Right renal cortex interstitium (tissue), 3 donors: ENCODE measurements at regions not wholly inside any gene's neighbourhood (a gene's known extent, or its start where the extent isn't known, plus 50 kb on each side); places are given as distances from the start of the nearest gene placed in this dataset.
"Not testable (repeated sequence)": the region's sequence is repeated elsewhere in the genome, so short reads cannot be mapped to it uniquely, and the experiment has no call there.

Source experiments
- DNase-seq, 3 donors: peaks; one replicate each; pipeline ENCODE4 v3.0.0-alpha.2; 2013; ENCODE audit warnings: low read depth in 3 of 3, low spot score in 2 of 3

DNA sequence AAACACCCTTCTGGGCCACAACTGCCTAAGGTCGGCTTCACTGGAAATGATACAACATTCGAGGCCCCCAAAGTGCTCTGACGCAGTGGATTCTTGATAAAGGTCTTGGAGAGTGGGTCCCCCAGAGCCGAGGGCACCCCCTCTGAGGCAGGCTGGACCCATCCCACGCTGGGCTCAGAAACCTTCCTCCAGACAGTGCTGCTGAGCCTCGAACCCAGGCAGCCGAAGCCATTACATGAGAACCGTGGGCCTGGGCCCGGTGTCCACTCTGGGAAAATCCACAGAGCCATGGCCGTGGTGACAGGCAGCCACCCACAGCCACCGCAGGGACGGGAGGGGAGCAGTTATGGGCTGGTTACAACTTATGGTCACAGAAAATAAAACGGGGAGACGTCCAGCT lies 81.4 kb upstream of the ID2 start:
- no peak for DNase-seq

- no peak for DNase-seq
Observed at GRCh38 chr2:8602809-8603208, 79.0 kb upstream of the ID2 start.

GRCh38 chr2:8603356-8603755 lies 78.5 kb upstream of the ID2 start:
- DNase-seq = not testable (repeated sequence)

GRCh38 chr2:8604262-8604661 lies 77.6 kb upstream of the ID2 start:
- DNase-seq = no peak

DNA sequence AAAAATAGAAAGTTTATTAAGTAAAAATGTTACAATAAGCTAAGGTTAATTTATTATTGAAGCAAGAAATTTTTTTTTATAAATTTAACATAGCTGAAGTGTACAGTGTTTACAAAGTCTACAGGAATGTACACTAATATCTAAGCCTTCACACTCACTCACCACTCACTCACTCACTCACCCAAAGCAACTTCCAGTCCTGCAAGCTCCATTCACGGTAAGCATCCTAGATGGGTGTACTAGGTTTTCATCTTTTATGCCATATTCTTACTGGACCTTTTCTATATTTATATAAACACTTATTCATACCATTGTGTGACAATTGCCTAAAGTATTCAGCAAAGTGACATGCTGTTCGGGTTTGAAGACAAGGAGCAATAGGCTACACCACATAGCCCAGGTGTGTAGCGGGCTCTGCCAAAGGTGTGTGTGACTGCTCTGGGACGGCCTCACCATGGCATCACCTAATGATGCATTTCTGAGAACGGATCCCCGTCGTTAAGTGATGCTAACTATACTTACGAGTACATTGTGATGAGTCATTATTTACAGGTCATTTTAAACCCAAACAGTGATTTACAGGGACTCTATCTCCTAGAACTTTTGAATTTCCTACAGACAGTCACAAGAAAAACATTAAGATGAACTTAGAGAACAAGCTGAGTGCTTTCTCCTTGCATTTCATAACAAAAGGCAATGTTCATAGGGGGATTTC lies 76.3 kb upstream of the ID2 start:
- DNase-seq = no peak

GRCh38 chr2:8606226-8606625 lies 75.6 kb upstream of the ID2 start:
- no peak for DNase-seq

DNA sequence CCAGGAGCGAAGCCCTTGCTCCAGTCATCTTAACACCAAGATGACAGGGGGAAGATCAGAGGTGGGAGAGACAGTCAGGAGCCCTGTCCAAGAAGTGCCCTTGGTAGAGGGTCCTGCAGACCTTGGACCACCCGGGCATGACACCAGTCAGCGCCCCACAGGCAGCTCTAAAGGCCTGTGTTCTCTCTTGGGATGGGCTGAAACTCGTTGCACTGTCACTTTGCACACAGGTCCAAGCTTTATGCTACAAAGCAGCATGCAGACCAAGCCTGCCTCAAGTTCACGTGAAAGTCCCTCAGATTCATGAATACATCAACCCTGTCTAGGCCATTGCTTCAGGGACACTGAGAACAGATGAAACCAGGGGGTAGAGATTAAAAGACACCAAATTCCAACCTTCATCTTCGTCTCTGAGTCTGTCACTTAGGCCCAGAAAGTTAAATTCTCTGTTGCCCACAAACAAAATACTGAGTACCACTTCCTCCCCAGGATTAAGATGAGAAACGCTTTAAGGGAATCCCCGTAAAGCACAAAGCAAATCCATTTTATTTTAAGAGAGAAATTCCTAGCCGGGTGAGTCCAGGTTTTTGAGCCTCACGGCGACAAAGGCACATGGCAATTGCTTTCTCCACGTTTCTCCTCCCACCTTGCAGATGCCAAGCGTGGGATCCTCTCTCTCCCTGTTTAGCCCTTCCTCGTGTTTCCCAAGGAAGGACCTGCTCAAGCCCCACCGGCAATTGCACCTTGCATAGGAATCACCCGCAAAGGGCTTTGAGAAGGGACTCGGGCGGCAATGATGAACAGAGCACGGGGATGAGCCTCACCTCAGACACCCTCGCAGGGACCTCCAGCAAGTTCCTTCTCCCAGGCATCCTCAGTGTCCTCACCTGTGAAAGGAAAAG lies 75.0 kb upstream of the ID2 start:
- DNase-seq = no peak

DNA sequence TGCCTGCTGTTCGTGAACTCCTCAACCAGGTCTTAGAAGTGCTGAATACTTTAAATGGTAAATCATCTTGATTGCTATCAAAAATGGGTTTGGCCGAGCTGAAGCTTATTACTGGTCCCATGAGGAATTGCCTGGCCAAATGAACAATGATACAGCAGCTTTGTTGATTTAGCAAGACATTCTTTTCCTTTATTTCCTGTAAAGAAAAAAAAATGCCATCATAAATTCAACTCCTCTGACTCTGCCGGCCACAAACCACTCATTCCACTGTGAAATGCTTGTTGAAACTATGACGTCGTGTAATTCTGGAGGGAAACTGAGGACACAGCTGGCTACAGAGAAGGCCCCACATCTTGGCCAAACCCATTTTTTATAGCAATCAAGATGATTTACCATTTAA lies 74.2 kb upstream of the ID2 start:
- DNase-seq = no peak

GRCh38 chr2:8608411-8608954 lies 73.4 kb upstream of the ID2 start:
- DNase-seq = no peak

GRCh38 chr2:8609357-8609811 lies 72.5 kb upstream of the ID2 start:
- DNase-seq = no peak

- DNase-seq = not testable (repeated sequence)
Observed at GRCh38 chr2:8610775-8611174, 71.1 kb upstream of the ID2 start.

DNA sequence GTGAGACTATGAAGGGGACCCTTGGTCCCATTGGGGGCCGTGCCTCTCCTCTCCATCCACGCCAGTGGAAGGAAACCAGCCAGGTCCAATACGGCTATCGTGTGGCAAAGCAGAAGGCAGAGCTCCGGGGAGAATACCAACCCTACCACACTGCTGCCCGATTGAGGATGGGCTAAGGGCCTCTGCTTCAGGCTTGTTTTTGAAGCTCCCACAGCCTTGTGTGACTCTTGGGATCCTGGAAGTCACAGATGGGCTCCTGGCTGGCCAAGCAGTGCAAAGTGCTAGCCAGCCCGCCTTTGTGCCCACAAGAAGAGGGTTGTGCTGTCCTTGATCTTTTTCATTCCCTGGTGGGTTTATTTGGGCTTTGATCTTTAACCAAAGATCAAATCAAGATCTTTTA lies 70.6 kb upstream of the ID2 start:
- DNase-seq = no peak

DNA sequence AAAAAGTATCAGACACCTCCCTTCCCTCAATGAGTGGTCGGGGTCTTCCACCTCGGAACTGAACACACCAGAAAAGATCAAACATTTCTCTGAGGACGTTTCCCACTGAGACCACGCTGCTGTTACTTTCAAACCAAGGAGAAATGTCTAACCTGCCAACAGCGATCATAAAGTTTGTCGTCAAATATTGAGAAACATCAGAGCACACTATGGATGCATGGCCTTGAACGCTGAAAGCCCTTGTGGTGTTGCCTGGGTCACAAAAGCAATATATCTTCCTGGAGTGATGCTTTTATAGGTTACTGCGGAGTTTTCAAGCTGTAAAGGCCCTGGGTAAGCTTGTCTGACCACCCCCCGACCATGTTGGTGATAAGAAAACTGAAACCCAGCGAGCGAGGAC lies 70.2 kb upstream of the ID2 start:
- no peak for DNase-seq

DNA sequence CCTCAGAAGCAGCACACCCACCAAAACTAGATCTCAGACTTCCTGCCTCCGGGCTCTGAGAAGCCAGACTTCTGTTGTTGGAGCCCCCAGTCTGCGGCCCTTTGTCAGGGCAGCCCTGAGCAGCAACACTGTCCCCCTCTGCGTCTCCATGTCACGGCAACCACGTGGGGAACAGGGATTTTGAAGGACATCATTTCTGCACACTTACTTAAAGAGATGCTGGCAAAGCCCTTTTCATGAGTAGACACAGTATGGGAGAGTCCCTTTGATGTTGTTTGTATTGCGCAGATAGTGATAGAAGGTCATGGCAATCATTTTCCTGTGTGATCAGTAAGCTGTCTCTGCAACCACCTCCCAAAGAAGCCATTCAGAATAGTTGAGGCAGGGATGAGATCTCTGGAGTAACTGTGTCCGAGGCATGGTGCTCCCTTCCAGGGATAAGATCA lies 69.1 kb upstream of the ID2 start:
- DNase-seq = no peak

DNA sequence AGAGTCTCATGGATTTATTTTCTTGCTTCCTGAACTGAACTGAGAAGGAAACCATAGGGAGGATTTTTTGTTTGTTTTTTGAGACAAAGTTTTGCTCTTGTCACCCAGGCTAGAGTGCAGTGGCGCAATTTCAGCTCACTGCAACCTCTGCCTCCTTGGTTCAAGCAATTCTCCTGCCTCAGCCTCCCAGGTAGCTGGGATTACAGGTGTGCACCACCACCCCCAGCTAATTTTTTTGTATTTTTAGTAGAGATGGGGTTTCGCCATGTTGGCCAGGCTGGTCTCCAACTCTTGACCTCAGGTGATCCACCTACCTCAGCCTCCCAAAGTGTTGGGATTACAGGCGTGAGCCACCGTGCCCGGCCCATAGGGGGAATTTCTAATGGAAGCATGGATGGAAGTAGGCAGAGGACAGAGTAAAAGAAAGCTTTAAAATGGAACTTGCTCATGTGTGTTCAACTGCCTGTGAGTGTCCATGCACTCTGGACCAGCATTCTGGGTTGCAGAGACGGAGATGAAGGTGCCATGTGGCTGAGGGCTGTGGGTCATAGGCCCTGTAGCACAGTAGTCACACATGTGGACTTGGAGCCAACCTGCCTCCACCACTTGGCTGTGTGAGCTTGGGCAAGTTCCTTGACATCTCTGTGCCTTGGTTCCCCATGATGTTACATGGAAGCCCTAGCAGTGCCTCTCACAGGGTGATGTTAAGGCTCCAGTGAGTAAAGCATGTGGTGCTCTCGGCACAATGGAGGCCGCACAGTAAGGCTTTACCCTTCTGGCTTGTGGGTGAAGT lies 68.5 kb upstream of the ID2 start:
- not testable (repeated sequence) for DNase-seq

- no peak for DNase-seq
Observed at GRCh38 chr2:8614646-8615045, 67.2 kb upstream of the ID2 start.

- no peak for DNase-seq
Observed at GRCh38 chr2:8615252-8615575, 66.6 kb upstream of the ID2 start.

DNA sequence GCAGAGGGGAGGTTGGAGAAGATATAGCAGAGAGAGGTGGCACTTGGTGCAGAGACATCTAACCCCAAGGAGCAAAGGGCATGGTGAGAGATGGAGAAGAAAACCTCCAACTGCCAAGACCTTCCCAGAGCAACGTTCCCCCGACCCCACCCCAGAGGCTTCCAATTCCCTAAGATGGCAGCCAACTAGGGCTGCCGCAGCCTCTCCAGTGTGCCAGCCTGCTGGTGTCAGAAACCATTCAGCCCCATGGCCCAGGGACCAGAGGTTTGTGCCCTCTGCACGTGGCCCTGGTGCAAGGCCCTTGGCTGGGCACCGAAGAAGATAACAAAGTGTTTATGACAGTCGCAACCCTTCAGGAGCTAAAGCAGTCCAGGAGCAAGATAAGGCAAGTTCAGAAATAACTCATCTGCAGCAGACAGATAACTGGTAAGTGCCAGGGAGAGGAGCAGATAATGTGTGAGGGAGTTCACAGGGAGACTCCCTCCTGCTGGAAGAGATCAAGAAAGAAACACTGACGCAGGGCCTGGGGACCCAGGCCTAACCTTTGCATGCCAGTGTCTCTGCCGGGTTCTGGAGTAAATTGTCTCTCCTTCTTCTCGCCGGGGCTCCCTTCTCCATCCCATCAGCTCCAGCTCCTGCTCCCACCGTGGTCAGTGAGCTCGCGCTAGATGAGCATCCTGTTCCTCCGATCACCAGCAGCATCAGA lies 66.1 kb upstream of the ID2 start:
- DNase-seq = no peak

DNA sequence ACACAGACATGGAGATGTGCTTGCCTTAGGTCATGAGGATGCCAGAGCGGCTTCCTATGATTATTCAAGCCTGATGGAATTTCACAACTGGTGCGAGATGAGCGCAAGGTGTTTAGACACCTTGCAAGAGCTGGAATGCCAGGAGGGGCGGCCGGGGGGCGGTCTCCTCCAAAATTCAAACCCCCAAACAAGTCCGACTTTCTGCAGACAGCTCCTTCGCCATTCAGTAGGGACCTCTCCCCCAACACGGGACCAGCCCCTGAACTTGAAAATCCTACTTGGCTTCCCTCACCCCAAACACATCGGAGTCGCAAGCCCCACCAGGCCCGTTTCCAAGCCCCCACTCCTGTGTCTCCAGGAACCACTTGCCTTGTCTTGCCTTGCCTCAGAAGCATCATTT lies 64.8 kb upstream of the ID2 start:
- DNase-seq = no peak

- DNase-seq = no peak
Observed at GRCh38 chr2:8617590-8617989, 64.3 kb upstream of the ID2 start.
